ENCODE measurements at regions not wholly inside any gene's neighbourhood (a gene's known extent, or its start where the extent isn't known, plus 50 kb on each side); places are given as distances from the start of the nearest gene placed in this dataset.
"Not testable (repeated sequence)": the region's sequence is repeated elsewhere in the genome, so short reads cannot be mapped to it uniquely, and the experiment has no call there.

DNA sequence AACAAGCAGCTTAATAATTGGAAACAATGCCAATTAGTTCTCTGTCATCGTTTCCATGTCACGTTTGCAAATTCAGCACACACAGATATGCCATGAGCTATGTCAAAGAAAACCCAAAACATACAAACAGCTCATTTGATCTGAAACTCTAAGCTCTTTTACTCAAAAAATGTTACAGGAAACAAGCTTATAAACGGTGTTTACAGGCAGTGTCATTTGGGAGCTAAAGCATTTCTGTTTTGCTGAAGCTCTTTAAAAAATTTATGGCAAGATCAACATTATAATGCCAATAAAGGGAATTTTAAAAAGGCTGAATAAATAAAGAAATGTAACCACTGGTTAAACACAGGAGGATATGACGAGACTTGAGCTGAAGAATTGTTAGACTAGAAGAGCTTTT is 94.0 kb upstream of the HS3ST2 start:
- DNase-seq (ENCODE audit: low spot score), result no peak

DNA sequence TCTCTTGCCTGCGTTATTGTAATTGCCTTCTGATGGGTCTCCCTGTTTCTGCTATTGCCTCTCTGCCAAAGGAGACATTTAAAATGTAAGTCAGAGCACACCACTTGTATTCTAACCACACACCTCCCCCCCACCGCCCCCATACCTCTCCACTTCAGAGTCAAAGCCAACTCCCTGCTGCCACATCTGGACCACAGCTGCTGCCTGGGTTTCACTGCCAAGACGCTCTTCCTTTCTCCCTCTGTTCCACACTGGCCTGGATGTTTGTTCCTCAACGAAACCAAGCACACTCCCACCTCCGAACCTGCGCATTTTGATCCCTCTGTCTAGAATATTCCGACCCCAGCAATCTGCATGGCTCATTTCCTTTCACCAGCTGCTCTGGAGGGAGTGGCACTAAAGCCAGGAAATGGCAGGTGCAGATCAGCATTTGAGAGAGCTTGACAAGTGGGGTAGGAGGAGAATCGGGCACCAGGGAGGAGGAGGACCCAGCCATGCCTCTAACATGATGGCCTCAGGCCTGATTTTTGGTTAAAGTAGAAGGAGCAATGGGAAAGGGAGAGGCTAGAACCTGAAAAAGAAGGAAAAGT is 92.4 kb upstream of the HS3ST2 start:
- no peak for DNase-seq (ENCODE audit: low spot score)

DNA sequence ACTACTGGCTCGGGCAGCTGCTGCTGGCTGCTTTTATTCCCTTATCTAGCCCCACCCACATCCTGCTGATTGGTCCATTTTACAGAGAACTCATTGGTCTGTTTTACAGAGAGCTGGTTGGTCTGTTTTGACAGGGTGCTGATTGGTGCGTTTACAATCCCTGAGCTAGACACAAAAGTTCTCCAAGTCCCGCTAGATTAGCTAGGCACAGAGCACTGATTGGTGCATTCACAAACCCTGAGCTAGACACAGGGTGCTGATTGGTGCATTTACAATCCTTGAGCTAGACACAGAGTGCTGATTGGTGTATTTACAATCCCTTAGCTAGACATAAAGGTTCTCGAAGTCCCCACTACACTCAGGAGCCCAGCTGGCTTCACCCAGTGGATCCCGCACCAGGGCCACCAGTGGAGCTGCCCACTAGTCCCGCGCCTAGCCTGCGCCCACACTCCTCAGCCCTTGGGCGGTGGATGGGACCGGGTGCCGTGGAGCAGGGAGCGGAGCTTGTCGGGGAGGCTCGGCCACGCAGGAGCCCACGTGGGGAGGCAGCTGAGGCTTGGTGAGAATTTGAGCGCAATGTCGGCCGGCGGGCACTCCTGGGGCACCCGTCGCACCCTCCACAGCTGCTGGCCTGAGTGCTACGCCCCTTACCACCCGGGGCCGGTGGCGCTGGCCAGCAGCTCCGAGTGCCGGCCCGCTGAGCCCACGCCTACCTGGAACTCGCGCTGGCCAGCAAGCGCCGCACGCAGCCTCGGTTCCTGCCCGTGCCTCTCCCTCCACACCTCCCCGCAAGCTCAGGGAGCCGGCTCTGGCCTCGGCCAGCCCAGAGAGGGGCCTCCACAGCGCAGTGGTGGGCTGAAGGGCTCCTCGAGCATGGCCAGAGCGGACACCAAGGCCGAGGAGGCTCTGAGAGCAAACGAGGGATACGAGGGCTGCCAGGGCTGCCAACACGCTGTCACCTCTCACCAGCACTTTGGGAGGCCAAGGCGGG is 91.1 kb upstream of the HS3ST2 start:
- DNase-seq (ENCODE audit: low spot score), result not testable (repeated sequence)

DNA sequence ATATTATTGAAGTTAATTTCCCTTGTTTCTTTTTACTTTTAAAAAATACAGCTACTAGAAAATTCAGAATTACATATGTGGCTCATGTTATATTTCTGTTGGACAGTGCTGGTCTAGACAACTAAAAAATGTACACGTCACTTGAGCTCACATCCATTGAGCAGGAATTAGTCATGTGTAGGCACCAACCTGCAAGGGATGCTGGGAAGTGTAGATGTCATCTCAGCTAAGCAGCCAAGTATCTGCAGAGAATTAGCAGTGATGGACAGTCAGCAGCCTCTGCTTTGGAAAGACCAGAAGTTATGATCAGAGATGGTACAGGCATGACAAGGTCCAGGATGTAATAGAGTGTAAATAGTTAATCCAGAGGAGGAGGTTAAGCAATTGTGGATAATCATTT is 87.1 kb upstream of the HS3ST2 start:
- DNase-seq (ENCODE audit: low spot score), result no peak

DNA sequence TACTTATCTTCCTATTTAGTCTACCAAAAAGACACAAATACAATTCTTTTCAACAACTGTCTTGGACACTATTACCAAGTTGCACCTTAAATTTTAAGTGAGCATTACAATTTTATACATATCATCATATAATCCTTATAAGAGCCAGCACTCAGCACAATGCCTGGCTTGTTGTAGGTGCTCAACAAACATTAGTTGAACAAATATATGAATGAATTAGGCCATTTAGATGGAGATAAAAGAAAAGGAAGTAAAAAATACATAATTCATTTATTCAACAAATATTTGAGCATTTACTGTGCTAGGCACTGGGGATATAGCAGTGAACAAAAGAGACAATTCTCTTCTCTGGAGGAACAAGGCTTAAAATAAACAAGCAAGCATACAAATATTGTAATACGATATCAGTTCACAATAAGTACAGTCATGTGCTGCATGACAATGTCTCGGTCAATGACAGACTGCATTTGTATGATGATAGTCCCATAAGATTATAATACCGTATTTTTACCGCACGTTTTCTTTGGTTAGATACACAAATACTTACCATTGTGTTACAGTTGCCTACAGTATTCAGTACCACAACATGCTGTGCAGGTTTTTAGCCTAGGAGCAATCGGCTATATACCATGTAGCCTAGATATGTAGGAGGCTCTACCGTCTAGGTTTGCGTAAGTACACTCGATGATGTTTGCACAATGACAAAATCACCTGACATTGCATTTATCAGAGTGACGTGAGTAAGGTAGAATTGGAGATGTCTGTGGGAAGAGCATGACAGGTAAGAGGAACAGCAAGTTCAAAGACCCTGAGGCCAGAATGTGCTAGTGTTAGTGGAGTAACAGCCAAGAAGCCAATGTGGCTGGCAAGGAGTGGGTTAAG is 86.4 kb upstream of the HS3ST2 start:
- DNase-seq (ENCODE audit: low spot score), result no peak

DNA sequence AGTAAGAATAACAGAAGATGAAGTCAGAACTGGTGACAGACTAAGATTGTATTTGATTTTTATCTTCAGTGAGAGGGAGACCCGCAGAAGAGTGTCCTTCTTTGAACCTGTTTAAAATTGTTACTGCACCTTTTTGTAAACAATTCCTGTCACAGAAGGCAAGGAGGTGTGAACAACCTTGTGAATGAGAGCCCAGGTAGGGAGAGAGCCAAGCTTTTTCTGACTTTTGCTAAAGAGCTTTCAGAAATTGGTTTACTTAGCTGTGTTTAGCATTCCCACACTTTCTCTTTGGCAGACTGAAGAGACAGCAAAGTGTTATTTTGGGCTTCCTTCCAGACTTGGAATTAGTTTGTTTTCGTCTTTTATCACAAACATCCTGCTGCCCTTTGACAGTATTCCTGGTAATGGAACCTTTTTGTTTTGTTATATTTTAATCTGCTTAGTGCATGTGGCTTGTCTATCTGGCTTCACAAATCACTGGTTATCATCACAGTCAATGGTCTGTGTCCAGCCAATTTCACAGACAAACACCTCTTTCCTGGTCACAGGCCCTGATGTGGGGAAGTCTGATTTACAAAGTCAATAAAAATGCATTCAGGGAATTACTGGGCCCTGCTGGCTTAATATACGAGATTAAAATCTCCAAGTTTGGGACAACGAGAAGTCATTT is 85.7 kb upstream of the HS3ST2 start:
- DNase-seq (ENCODE audit: low spot score), result no peak

DNA sequence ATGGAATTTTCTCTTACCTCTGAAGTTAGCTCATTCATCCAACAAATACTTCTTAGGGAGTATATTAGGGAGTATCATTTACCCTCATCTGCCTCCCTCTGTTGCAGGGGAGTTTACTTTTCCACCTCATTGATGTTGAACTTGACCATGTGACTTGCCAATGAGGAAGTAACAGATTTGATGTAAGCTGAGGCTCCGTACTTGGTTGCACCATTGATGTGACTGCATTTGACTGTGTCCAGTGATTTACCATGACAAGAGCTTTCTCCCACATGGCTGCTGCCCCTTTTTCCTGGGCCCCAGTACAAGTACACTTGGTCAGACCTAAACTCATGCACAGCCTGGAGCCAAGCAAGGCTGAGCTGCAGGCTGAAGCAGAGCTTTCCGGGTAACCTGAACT is 81.6 kb upstream of the HS3ST2 start:
- no peak for DNase-seq (ENCODE audit: low spot score)

DNA sequence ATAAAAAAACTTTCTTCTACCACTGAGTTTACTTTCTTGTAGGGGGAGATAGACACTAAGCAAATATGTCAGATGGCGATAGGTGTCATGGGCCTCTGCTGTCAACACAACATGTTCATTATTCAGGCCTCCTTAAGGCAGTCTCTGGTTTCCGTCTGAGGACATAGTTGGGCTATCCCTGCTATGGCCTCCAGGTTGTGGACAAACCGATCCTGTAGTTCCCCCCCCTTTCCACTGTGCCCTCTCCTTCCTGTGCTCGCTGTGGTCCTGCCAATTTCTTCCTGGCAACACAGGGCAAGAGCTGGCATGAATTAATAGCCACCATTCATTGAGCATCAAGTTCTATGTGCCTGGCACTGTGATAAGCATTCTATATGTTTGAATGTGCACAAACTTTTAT is 81.0 kb upstream of the HS3ST2 start:
- no peak for DNase-seq (ENCODE audit: low spot score)

DNA sequence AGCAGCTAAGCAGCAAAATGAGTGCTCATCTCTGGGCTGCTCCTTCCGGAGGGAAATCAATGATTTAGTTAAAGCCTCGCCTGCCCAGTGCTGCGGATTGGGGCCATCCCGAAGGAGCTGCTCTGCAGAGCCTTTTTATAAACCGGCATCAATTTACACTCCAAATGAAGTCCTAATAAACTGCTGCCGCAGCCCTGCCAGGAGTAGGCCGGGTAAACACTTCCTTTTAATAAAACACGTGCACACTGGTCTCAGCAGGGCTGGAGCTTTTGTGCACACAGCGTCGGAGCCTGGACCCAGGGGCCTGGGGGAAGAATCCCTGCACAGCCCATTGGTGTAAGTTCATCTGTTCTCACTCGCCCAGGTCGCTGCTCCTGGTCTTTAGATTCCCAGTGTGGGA is 79.6 kb upstream of the HS3ST2 start:
- no peak for DNase-seq (ENCODE audit: low spot score)

DNA sequence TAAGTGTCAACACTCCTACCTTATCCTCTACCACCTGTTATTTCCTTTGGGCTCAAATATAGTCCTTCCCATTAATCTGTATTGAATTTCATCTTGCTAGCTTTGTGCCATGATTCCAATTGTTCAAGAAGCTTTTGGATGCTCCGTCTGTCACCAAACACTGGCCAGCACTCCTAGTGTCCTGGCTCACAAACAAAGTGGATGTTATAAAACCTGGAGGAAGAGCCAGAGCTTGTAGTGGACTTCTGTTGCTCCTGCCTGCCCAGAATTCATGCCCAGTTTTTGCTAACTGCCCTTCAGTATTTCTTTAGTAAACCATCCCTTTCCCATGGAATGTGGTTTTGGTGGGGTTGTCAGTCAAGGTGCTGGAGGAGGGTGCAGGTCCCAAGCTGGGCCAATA is 77.2 kb upstream of the HS3ST2 start:
- no peak for DNase-seq (ENCODE audit: low spot score)

DNA sequence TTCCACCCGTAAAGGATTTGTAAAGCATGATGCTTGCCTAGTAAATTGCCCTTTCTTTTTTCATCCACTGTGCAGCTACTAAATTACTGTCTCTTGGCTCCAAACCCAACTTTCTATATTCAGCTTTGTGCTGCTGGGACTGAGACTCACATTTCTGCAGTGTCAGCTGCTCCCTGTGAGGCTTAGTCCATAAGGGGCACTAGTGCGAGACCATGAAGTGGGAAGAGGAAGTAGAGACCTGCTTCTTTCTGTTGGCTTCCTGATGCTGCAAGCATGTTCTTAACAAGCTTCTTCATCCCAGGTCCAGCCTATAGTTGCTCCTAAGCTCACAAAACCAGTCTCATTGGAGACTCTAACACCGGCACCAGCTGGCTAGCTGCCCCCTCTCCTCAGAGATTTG is 74.9 kb upstream of the HS3ST2 start:
- no peak for DNase-seq (ENCODE audit: low spot score)

DNA sequence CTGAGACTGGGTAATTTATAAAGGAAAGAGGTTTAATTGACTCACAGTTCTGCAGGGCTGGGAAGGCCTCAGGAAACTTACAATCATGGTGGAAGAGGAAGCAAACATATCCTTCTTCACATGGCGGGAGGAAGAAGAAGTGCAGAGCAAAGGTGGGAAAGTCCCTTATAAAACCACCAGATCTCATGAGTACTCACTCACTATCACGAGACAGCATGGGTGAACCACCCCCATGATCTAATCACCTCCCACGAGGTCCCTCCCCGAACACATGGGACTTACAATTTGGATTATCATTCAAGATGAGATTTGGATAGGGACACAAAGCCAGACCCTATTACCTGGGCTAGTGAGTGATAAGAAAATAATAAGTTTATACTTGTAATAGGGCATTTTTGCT is 70.6 kb upstream of the HS3ST2 start:
- DNase-seq (ENCODE audit: low spot score), result no peak

DNA sequence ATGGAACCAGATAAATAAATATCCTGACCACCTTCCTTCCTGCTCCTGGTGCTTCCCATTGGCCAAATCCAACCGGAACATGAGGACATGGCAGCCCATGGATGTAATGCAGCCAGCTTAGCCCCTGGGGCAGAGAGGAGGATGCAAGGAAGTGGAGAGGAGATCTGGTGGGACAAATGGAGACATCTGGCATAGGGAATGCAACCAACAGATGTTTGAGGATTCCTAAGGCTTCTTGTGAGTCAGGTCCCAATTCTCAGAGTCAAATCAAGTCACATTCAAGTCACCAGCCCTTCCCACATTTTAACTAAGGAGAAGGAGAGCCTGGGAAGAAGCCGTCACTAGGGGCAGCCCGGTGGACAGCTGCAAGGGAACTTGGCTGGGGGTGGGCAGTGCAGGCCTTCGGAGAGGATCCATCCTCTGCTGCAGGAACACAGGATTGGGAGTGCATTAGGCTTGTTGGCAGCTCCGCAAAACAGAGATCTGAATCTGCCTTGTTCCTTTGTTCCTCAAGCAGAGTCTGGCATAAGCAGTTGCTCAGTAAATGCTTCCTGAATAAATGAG is 62.8 kb upstream of the HS3ST2 start:
- no peak for DNase-seq (ENCODE audit: low spot score)

DNA sequence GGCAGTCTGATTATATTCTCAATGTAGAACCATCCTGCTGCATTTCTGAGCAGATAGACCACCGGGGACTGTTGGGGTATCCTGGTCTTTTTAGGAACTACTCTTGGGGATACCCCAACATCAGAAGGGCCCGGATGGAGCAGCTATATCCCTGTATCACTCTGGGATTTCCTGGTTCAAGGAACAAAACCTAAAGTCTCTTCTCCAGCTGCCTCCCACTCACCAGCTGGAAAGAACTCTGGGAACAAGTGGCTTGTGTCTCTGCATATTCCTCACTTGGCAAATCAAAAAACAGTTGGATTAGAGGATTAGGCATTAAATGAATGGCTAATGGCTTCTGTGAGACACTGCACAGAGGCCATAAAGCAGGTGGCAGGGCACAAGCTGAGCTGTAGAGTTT is 62.3 kb upstream of the HS3ST2 start:
- DNase-seq (ENCODE audit: low spot score), result no peak

DNA sequence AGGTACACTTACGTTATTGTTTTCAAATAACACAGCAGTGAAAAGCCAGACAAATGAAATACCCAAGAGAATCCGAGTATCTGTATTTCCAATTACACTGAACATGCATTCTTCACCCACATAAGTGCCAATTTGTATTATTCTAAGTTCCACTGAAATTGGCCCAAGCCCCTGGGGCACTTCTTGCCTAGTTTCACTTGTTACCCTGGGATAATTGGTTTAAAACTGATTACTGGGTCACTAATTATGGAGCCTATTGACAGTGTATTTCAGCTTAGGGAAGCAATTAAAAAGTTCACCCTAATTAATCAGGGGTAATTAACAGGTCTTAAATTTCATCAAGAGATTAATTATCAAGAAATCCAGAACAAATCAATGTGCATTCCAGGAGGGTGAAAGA is 60.5 kb upstream of the HS3ST2 start:
- no peak for DNase-seq (ENCODE audit: low spot score)

DNA sequence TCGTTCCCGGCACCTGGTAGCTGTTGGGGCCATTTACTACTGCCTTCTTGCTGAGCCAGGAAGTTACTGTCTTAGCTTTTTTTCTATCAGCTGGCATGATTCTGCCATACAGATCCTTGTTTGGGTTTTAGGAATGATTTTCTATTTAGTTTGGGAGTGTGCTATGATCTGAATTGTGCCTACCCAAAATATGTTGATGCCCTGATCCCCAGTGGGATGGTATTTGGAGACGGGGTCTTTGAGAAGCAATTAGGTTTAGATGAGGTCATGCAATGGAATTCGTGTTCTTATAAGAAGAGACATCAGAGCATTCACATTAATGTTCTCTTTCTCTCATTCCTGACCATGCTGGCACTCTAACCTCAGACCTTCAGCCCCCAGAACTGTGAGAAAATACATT is 59.4 kb upstream of the HS3ST2 start:
- DNase-seq (ENCODE audit: low spot score), result no peak

DNA sequence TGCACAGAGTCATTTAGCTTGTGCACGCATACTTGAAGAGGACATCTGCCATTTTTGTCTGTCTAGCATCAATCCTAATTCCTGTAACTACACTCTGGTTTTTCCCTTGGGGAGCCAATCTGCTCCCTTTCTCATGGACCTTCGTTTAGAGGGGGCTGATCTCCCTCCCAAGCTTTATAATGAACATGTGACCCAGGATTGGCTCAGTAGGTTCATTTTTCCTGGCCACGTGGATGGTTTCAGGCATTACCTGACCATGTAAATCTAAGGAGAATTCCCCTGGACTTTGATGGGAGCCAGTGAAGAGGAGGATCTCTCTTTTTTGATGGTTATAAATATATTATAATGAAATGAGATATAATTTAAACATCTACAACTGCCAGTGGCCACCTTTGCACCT is 56.8 kb upstream of the HS3ST2 start:
- no peak for DNase-seq (ENCODE audit: low spot score)

DNA sequence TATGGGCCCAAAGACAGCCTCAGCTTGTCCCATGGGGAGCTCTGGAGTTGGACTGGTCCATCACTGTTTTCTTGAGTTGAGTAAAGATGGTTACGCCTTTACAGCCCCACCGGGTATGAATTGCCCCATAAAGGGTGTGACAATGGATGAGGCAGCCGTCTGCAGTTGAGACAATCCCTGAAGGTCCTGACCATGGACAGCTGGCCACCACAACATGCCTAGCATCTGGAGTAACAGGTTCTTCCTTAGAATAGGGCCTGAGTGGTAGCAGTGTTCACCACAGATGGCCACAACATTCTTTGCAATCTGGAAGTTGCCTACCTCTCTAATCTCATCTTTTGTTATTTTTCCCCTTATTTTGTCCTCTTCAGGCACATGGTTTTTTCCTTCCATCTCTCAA is 51.5 kb upstream of the HS3ST2 start:
- no peak for DNase-seq (ENCODE audit: low spot score)

DNA sequence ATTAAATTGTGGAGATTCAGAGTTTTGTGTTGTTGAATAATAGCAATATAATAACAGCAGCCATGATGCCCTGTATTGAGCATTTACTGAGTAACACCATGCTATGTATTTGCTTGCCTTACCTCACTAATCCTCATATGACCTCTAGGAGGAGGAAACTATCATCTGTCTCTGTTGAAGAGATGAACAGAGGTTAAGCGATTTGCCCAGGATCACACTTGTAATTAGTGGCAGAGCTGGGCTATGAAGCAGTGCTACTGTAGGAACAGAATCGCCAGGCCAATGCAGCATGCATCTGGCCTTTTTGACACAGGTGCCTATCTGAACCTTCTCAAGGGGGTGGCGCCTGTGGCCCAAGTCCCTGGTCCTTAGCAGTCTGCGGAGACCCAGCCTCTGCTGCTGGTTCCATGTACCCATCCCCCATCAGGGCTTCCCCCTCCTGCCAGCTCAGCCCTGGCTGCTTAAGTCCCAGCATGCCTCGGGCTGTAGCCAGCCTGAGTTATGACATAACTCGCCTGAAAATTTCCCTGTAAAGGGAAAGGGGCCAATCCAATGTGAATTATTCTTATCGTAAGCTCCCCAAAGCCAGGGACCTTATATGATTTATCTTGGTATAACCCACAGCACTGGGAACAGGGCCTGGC is 50.4 kb upstream of the HS3ST2 start:
- no peak for DNase-seq (ENCODE audit: low spot score)

Data from ecto neural progenitor cell (in vitro differentiated cells).